SK-N-SH treated with all-trans-retinoic acid at 6 μM for 48 hours (cell line): ENCODE measurements at regions not wholly inside any gene's neighbourhood (a gene's known extent, or its start where the extent isn't known, plus 50 kb on each side); places are given as distances from the start of the nearest gene placed in this dataset.

Experiments used
- ATAC-seq: fragments of 200-7000 bp; cut with Tn5 transposase; 3 replicates; pipeline ENCODE4 v1.9.1; 2020; ENCODE audit warnings: mild to moderate bottlenecking, moderate library complexity
- BACH2 ChIP-seq: fragments of 250-450 bp; sonication (Bioruptor Pico); IDR thresholded peaks from 2 replicates; pipeline ENCODE4 v1.9.0; 2021; ENCODE audit warnings: mild to moderate bottlenecking, borderline replicate concordance
- CREB5 ChIP-seq: fragments of 250-450 bp; sonication (Bioruptor Pico); IDR thresholded peaks from 2 replicates; pipeline ENCODE4 v1.5.1; 2020; ENCODE audit warnings: low read depth, mild to moderate bottlenecking, moderate library complexity
- CSRNP3 ChIP-seq: fragments of 250-450 bp; sonication (Bioruptor Pico); IDR thresholded peaks from 2 replicates; pipeline ENCODE4 v1.5.1; 2021; ENCODE audit warnings: mild to moderate bottlenecking, moderate library complexity
- GLIS3 ChIP-seq: fragments of 250-450 bp; sonication (Bioruptor Pico); IDR thresholded peaks from 2 replicates; pipeline ENCODE4 v1.5.0; 2020; ENCODE audit warnings: mild to moderate bottlenecking, moderate library complexity
- ISL1 ChIP-seq: fragments of 250-450 bp; sonication (Bioruptor Pico); IDR thresholded peaks from 2 replicates; pipeline ENCODE4 v2.1.2; 2022; ENCODE audit warnings: mild to moderate bottlenecking, moderate library complexity
- OSR1 ChIP-seq: fragments of 250-450 bp; sonication (Bioruptor Pico); IDR thresholded peaks from 2 replicates; pipeline ENCODE4 v1.8.0; 2022; ENCODE audit warnings: moderate library complexity, mild to moderate bottlenecking, inconsistent platforms
- PATZ1 ChIP-seq: fragments of 250-450 bp; sonication (Bioruptor Pico); IDR thresholded peaks from 2 replicates; pipeline ENCODE4 v1.8.0; 2020; ENCODE audit warnings: mild to moderate bottlenecking, moderate library complexity, borderline replicate concordance
- POU6F1 ChIP-seq: fragments of 250-450 bp; sonication (Bioruptor Pico); IDR thresholded peaks from 2 replicates; pipeline ENCODE4 v1.8.0; 2021; ENCODE audit warnings: low read depth, mild to moderate bottlenecking, moderate library complexity, borderline replicate concordance
- PPARA ChIP-seq: fragments of 250-450 bp; sonication (Bioruptor Pico); IDR thresholded peaks from 2 replicates; pipeline ENCODE4 v1.5.0; 2020; ENCODE audit warnings: mild to moderate bottlenecking, borderline replicate concordance
- RARB ChIP-seq: fragments of 250-450 bp; sonication (Bioruptor Pico); IDR thresholded peaks from 2 replicates; pipeline ENCODE4 v1.8.0; 2021; ENCODE audit warnings: mild to moderate bottlenecking, moderate library complexity
- SNAI2 ChIP-seq: fragments of 250-450 bp; sonication (Bioruptor Pico); IDR thresholded peaks from 2 replicates; pipeline ENCODE4 v1.5.0; 2020; ENCODE audit warnings: mild to moderate bottlenecking, moderate library complexity
- TCF4 ChIP-seq: fragments of 250-450 bp; sonication (Bioruptor Pico); IDR thresholded peaks from 2 replicates; pipeline ENCODE4 v1.8.0; 2021; ENCODE audit warnings: mild to moderate bottlenecking, moderate library complexity, borderline replicate concordance
- TSHZ2 ChIP-seq: fragments of 250-450 bp; sonication (Bioruptor Pico); IDR thresholded peaks from 2 replicates; pipeline ENCODE4 v1.5.0; 2020; ENCODE audit warnings: mild to moderate bottlenecking, moderate library complexity
- ZC3H10 ChIP-seq: fragments of 250-450 bp; sonication (Bioruptor Pico); IDR thresholded peaks from 2 replicates; pipeline ENCODE4 v1.5.1; 2021; ENCODE audit warnings: mild to moderate bottlenecking, moderate library complexity
- ZFP3 ChIP-seq: fragments of 250-450 bp; sonication (Bioruptor Pico); IDR thresholded peaks from 2 replicates; pipeline ENCODE4 v1.5.0; 2020; ENCODE audit warnings: mild to moderate bottlenecking, moderate library complexity
- ZFP30 ChIP-seq: fragments of 450-650 bp; formaldehyde crosslinking; IDR thresholded peaks from 2 replicates; pipeline ENCODE4 v1.5.0; 2022; ENCODE audit warnings: mild to moderate bottlenecking, moderate library complexity
- ZNF565 ChIP-seq: fragments of 450-650 bp; formaldehyde crosslinking; conservative IDR thresholded peaks from 2 replicates; pipeline ENCODE4 v1.5.0; 2020; ENCODE audit warnings: low read depth, mild to moderate bottlenecking, moderate library complexity
- ZNF70 ChIP-seq: fragments of 450-650 bp; formaldehyde crosslinking; IDR thresholded peaks from 2 replicates; pipeline ENCODE4 v1.5.0; 2020; ENCODE audit warnings: mild to moderate bottlenecking, moderate library complexity
- ZNF8 ChIP-seq: fragments of 450-650 bp; formaldehyde crosslinking; IDR thresholded peaks from 2 replicates; pipeline ENCODE4 v1.5.0; 2020; ENCODE audit warnings: mild to moderate bottlenecking, moderate library complexity

GRCh38 chr2:121818546-121818945, 63.1 kb downstream of the TSN start:
- TF ChIP-seq CSRNP3 (no peak), TSHZ2 (CRISPR knock-in tag) (no peak), GLIS3 (CRISPR knock-in tag) (no peak), ISL1 (CRISPR knock-in tag) (no peak), BACH2 (no peak), SNAI2 (CRISPR knock-in tag) (no peak), TCF4 (CRISPR knock-in tag) (no peak), ZFP3 (CRISPR knock-in tag) (no peak), RARB (CRISPR knock-in tag) (no peak), PPARA (CRISPR knock-in tag) (no peak)
- ATAC-seq: no peak

- ATAC-seq: no peak
- TF ChIP-seq ZNF8 (CRISPR knock-in tag) (no peak), POU6F1 (CRISPR knock-in tag) (no peak), GLIS3 (CRISPR knock-in tag) (no peak), PATZ1 (CRISPR knock-in tag) (no peak), ZFP3 (CRISPR knock-in tag) (no peak), RARB (CRISPR knock-in tag) (no peak), ISL1 (CRISPR knock-in tag) (no peak), CREB5 (no peak), SNAI2 (CRISPR knock-in tag) (no peak), TCF4 (CRISPR knock-in tag) (no peak), OSR1 (CRISPR knock-in tag) (no peak), ZFP30 (no peak), ZNF565 (no peak), TSHZ2 (CRISPR knock-in tag) (no peak), ZC3H10 (CRISPR knock-in tag) (no peak), CSRNP3 (no peak), ZNF70 (CRISPR knock-in tag) (no peak)
- TF ChIP-seq, all 23 proteins: peak for 0
These were observed 64.4 kb downstream of the TSN start for GRCh38 chr2:121819846-121820245.
